Renal cortical epithelial cell (primary cell): ENCODE measurements at regions not wholly inside any gene's neighbourhood (a gene's known extent, or its start where the extent isn't known, plus 50 kb on each side); places are given as distances from the start of the nearest gene placed in this dataset.

Experiments
- DNase-seq: peaks from one replicate; pipeline ENCODE4 v3.0.0-alpha.2; 2011; ENCODE audit warnings: low read depth

DNA sequence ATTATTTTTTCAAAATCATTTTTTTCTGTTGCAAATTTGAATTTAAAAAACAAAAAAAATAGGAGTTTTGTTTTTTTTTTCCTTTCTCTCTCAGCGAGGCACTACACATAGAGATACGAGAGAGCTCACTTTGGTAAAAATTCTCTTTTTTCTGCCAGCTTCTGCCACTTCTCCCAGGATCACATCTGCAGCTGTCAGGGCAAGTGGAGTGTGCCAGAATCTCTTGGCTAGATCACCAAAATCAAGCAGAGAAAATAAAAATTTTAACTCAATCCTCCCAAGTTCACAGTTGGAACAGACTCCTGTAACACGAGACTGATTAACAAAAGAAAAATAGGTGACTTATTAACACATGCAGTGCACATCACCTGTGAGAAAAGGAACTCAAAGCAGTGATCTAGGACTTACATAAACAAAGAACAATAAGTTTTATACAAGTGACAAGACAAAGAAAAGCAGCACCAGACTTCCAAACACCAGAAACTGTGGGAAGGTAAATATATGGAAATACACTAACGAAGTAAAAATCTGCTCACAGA lies 213.2 kb upstream of the ZFP42 start:
- DNase-seq: peak; percentile 18

DNA sequence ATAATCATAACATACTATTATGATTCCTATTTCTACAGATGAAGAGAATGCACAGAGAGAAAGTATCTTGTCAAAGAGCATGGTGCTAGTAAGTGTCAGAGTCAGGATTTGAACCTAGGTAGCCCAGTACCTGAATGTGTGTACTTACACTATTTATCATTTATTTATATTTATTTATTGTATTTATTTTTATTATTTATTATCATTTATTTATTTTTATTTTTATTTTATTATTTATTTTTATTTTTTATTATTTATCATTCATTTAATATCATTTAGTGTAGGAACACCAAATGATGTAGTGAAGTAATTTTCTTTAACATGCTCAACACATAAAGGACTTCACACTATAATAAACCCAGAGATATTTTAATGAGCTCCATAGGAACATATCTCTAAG lies 209.4 kb upstream of the ZFP42 start:
- no peak for DNase-seq

DNA sequence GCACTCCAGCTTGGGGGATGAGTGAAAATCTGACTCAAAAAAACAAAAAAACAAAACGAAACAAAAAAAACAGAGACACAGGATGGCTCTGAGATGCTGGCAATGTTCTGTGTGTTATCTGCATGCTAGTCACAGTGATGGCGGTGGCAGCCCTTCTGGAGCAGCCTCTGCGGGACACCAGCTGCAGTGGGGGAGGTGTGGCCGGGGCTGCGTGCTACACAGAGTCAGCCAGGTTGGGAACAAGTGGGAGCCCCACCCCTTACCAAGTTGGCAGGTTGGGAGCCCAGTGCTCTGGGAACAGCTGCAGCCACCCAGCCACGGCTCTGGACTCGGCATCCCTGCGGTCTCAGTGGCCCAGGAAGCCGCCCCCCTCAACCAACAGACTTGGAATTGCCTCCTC lies 206.5 kb upstream of the ZFP42 start:
- no peak for DNase-seq

DNA sequence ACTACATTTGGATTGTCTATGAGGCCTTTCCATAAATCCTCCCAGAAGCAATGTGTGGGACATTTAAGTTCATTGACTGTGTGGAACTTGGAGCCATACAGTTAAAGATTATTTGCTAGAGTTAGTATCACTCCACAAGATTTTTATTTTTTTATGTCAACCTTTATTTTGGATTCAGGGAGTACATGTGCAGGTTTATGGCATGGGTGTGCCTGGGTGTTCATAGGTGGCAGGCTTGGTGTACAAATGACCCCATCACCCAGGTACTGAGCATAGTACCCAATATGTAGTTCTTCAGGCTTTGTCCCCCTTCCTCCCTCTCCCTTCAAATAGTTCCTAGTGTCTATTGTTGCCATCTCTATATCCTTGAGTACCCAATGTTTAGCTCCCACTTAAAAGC lies 199.8 kb upstream of the ZFP42 start:
- DNase-seq: no peak

DNA sequence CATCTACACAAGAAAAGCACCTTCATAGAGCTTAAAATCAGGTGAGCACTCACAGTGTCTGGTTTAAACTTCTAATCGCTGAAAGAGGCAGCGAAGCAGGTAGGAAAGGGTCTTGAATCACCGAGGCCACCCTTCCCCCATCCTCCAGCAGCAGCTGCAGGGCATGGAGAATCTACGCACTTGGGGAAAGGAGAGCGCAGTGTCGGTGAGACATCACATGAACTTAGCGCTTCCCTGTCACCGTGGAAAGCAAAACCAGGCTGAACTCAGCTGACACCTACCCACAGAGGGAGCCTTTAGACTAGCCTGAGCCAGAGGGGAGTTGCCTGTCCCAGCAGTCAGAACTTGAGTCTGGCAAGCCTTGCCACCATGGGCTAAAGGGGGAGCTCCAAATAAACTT lies 197.2 kb upstream of the ZFP42 start:
- no peak for DNase-seq

DNA sequence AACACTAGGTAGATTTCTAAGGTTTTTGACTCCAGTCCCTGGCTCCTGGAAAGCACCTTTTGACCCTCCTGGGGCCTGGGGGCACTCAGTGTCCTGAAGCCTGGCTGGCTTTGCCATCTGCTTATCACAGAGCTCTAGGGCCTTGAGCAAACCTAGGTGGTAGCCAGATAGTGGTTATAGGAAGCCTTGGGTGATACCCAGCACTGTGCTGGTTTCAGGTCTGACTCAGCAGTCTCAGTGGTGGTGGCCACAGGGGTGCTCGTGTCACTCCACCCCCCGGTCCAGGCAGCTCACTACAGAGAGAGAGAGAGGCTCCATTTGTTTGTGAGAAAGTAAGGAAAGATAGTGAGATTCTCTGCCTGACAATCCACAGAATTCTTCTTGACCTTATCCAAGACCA lies 195.8 kb upstream of the ZFP42 start:
- DNase-seq: no peak

DNA sequence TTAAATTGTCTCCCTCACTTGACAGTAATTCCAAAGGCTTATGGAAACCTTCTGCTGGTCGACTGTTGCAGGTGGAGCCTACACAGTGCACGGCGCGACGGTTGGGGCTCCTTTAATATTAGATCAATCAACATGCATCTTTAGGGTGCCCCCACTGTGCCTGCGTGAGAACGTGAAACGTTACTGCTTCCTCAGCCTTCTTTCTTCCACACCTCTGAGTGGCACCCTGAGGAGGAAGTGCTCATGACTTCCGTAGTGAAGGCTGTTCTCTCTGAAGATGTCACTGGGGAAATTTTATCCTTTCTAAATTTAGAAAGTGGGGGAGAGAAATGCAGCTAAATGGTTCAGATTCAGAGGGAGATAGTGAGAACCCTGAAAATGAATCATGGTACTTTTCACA lies 184.0 kb upstream of the ZFP42 start:
- no peak for DNase-seq

DNA sequence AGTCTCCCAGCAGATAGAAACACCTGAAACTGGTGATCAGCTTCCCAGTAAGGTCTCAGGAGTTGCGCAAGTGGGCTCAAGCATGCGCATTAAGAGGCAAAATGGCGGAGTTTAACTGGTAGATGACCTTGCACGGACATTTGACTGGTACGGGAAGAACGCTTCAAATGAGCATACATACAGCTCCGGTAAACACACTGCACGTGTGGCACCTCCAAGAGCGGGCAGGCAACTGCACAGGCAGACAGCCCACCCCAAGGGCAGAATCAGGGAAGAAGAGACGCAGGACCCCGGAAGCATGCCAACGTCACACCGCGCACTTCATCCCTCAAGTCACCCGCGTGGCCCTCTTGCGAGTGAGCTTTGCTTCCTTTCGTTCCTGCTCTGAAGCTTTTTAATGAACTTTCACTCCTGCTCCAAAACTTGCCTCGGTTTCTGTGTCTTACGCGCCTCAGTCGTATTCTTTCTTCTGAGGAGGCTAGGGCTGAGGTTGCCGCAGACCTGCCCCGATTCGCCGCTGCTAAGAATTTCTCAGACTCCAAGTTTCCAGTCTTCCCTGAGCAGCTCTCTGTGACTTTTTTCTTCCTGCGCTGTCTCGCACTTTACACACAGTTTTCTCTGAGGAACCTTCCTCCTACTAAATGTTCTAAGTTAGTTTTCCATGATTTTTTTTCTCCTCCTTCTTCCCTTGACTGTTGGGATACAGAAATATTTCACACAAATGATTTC lies 180.7 kb upstream of the ZFP42 start:
- peak; percentile 21 for DNase-seq

DNA sequence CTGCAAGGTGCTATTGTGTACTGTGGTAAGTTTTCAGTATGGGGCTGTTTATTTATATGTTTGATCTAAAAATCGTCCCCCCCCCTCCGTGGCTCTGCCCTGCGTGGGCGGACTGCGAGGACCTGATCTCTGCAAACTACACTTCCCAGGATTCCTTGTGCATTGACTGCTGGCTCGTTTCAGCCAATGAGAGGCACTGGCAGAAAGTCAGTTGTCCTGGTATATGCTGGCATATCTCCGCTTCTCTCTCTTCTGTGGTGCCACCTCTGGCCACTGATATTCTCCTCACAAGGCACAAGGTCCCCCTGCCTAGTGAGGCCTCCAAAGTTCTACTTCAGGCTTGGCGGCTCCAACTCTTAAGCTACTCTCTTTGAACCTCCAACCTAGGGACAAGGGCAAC lies 168.8 kb upstream of the ZFP42 start:
- no peak for DNase-seq

DNA sequence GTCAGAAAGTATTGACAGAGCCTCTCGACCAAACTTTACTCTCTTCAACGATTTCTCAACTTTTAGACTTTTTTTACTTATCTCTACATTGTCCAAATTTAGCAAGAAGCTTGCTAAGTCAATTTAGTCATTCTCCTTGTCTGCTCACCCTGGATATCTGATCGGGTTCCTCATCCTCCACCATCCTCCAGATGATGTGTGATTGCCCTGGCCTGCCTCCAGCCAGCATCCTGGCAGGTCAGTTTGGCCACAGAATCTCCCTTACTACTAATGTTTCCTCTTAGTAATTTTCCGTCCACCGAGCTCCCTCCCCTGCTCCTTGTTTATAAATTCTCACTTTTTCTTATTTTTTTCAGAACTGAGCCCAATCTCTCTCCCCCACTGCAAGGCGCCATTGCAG lies 167.9 kb upstream of the ZFP42 start:
- DNase-seq: no peak

DNA sequence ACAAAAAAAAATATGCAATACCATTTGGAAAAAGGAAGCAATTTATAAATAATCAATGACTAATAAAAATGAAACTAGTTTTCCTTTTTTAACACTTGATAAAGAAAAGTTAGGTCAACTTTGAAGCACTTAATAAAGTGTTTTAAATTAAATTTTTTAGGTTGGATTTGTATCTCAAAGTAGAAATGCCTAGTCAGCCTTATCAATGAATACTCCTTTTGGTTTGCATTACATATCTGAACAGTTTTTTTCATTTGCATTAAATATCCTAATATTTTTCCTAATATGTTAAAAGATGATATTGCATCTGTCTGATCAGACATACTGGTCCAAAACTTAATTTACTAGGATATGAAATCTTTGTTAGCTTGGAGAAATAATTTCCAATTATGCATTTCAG lies 155.8 kb upstream of the ZFP42 start:
- no peak for DNase-seq

DNA sequence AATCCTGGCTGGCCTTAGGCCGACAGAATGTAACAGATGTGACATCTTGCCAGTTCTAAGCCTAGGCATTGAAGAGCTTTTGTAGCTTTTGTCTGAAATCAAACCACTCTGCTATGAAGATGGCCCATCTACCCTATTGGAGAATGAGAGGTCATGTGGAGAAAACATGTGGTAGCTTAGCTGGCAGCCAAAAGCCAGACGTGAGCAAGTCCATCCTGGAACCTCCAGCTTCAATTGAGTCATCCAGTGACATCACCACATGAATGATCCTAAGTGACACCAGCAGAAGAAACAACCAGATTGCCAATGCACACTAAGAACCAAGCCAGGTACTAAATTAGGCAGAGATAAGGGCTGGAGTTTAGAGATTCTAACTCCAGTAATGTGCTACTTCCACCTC lies 154.8 kb upstream of the ZFP42 start:
- DNase-seq: no peak

DNA sequence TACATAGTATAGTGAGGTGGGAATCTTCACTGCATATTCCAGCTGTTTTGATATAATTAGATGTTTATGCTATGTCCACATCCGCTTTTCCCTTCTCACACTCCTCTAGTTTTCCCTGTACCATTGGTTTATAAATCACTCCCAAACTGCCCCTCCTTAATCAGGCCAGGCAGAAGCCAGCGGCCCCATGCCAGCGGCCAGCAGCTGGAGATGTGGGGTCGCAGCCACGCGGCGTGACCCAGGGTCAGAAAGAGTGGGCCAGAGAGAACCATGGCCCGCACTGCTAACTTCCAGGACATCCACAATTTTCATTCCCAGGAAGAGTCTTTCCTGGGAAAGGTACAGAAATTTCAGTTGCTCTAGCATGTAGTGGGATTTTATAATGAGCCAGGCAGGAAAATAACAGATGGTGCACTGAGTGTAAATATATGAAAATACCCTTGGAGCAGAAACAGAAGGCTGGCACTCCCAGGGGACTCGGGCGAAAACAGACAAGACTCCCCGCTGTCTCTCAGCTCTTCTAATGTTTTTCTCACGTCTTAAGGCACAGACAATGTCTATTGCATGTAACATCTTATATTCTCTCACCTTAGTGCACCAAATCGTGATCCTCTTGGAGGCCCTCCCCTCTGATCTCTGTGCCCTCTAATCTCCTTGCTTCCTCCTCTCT lies 145.9 kb upstream of the ZFP42 start:
- no peak for DNase-seq

DNA sequence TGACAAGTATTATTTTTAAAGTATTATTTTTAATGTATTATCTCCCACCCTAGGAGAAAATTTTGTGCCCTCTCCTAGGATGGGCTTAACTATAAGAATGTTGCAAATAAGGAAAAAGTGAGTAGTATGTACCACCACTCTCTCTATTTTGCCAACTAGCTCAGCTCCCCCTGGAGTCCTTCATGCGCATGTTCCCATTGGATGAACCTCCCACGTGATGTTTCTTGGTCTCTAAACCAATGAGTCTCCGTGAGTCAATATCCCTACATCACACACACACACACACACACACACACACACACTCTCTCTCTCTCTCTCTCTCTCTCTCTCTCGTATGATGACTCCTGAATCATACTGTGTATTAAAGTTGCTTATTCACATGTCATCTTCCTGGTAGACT lies 129.7 kb upstream of the ZFP42 start:
- DNase-seq: no peak

DNA sequence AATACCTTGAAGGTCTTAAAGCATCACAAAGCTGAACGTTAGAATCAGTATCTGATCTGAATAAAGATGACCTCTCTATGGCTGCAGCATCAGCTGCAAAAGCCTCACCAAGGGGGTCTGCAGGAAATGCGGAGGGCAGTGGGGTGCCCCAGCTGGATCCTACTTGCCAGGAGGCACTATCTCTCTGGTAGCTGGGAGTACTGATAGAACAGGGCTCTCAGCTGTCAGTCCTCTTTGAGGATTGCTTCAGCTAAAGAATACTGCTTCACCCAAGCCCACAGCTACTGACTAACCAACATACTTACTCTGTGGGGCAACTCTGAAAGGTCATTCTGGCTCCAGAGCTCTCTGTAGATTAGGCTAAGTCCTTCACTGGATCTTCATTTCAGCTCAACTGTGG lies 112.5 kb upstream of the ZFP42 start:
- DNase-seq: no peak

DNA sequence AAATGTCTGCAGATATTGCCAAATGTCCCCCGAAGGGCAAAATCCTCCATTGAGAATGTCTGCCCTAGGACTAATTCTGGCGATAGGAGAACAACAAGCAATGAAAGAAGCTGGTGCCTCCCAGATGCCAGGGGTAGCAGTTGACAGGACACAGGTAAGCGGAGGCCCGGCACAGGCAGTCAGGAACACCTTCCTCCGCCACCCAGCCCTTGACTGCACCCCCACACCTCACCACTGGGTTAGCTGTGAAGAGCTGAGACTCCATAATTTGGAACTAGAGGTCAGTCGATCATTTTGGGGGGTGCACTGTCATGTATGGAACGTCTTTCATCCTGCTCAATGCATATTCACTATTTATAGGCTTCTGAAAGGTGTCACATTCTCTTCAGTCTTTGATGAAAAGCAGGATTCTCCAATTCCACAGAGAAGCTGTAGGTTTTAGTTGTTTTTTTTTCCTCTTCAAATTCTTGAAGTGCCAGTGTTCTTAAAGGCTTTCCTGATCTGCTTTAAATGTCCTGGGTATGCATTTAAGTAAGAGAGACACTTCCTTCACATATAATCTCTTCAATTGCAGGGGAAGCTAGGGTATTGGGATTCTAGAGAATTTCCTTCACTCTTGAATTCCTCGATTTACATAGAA lies 111.6 kb upstream of the ZFP42 start:
- no peak for DNase-seq

DNA sequence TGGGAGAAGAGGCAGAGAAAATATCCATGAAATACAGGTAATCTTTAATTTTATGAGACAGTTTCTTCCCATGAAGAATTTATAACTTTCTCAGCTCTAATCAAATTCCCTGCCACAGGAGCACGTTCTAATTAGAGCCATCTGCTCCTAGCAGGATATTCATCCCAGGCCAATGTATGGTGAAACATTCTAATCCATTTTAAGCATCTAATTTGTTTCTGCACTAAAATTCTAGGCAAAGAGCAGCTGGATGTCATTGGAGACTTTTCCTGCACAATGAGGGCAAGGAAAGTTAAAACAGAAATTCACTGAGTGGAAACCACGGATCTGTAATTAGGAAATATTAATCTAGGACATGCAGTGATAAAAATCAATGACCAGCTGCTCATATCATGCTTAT lies 107.7 kb upstream of the ZFP42 start:
- no peak for DNase-seq

DNA sequence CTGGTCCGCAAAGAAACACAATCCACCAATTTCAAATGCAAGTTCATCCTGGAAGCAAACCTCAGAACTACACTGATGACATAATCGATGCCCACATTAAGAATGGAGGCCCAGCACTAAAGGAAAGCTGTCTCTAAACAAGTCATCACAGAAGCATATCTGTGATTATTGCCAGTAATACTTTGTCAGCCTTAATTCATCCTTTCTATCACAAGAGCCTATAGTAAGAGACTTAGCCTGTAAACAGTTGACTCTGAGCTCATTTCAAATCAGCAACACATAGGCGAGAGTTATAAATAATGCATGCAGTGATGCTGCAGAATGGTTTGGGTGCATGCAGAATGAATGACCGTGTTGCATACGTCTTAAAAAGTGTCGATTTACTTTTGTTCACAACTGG lies 105.9 kb upstream of the ZFP42 start:
- DNase-seq: no peak

DNA sequence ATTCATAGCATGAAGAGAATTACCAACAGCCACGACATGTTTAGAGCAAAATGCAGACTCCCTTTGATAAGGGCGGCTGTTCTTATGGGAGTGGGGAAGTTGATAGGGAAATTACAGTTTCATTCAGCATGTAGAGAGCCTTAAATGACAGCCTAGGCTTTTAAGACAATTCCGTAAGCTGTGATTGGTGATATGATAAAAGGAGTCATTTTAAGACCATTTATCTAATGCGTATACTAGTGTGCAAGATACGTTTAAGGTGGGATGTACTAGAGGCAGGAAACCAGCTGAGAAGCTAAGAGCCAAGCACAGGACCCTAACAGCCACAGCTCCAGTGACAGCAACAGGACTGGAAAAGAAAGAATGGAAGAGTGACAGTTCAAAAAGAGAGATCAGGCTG lies 102.2 kb upstream of the ZFP42 start:
- DNase-seq: no peak

DNA sequence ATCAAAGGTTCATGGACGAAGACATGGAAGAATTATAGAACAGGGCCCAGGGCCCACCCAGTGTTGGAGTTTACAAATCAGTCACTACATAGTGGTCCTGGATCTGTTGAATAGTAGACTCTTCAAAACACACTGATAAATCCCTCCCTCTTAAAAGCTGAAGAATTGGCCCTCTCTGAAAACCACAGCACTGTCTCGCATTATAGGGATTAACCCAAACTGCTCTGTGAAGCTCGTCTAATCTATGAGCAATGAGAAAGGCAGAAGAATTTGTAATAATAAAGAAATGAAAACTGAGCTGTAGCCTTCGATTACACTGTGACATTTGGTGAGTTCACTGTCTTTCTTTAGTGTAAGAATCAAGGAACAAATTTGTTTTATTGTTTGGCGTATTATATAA lies 92.5 kb upstream of the ZFP42 start:
- no peak for DNase-seq

DNA sequence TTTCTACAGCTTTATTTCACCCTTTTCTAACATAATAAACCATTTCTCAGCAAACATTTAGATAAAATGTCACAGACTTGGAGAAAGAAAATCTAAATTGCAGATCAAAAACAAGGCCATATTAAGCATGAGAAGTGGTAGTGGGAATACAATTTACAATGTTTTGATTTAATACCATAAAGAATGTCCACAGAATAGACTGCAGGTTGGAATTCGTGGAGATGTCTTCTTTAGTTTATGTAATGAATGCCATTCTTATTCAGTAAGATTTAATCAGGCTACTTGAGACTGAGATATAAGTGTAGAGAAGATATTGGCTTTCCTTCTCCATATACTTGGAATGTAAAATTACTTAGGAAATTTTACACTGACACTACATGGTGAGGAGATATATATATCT lies 91.9 kb upstream of the ZFP42 start:
- no peak for DNase-seq

DNA sequence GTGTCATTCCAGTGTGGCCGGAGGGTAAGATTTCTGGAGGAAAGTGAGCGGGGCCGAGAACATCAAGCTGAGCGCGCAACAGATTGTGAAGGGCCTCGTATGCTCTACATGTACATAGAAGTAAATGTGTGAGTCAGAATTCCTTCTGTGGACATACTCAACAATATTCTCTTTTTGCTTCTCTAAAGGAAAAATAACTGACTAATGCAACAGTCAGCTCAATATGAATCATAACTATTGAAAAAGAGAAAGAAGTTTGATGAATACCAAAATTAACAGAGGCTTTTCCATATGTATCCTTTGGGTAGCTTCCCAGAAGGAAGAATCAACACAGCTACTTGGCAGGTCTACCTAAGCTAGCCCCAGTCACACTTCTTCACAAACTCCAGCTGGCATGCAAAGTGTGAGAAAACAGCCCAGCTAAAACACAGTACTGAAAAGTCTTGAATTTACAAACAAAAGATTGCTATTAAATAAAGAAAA lies 87.5 kb upstream of the ZFP42 start:
- DNase-seq: no peak

DNA sequence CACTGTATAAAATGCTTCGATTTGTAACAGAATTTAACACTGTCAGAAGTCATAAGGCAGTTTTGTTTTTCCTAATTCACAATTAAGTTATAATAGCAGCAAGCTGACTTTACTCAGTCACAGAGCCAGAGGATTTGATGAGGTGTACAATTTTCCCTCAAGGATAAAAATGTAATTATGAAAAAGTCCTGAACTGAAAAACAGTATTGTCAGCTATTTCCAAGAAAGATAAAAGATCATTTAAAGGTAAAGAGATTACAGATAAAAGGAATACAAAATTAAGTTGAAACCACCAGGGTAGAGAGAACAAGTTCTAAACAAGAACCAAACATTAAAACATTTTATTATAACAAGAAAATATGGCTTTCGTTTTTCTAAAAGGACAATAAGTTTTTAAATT lies 86.8 kb upstream of the ZFP42 start:
- DNase-seq: no peak
